GM12892 (cell line): ENCODE measurements at regions not wholly inside any gene's neighbourhood (a gene's known extent, or its start where the extent isn't known, plus 50 kb on each side); places are given as distances from the start of the nearest gene placed in this dataset.

ENCODE experiments used
- POLR2A ChIP-seq: IDR thresholded peaks from 2 replicates; pipeline ENCODE4 v1.6.1; 2011; ENCODE audit warnings: low read depth, low read length, control low read depth
- POLR2AphosphoS5 ChIP-seq: IDR thresholded peaks from 2 replicates; pipeline ENCODE4 v1.6.1; 2011; ENCODE audit warnings: low read depth, low read length, control low read depth
- TAF1 ChIP-seq: IDR thresholded peaks from 2 replicates; pipeline ENCODE4 v1.6.1; 2011; ENCODE audit warnings: low read depth, mild to moderate bottlenecking, control low read depth, low read length, borderline replicate concordance

GRCh38 chr11:10373340-10373739 lies 68.5 kb downstream of the ADM start:
- no peak for TF ChIP-seq POLR2AphosphoS5
- no peak for TF ChIP-seq TAF1
- TF ChIP-seq POLR2A = no peak
